DND-41 (cell line): ENCODE measurements at regions not wholly inside any gene's neighbourhood (a gene's known extent, or its start where the extent isn't known, plus 50 kb on each side); places are given as distances from the start of the nearest gene placed in this dataset.

Experiments
- EZH2 ChIP-seq: IDR thresholded peaks from 3 replicates; pipeline ENCODE4 v1.6.1; 2012; ENCODE audit warnings: borderline replicate concordance, low read depth, mild to moderate bottlenecking, moderate library complexity, low read length, inconsistent platforms; ENCODE audit not compliant: severe bottlenecking
- TF ChIP-seq, protein P1 (sequence below): IDR thresholded peaks from 2 replicates; pipeline ENCODE4 v1.5.1; 2012; ENCODE audit warnings: borderline replicate concordance, low read length, moderate library complexity, mild to moderate bottlenecking; ENCODE audit not compliant: poor library complexity, severe bottlenecking; ENCODE audit errors: extremely low read depth

DNA sequence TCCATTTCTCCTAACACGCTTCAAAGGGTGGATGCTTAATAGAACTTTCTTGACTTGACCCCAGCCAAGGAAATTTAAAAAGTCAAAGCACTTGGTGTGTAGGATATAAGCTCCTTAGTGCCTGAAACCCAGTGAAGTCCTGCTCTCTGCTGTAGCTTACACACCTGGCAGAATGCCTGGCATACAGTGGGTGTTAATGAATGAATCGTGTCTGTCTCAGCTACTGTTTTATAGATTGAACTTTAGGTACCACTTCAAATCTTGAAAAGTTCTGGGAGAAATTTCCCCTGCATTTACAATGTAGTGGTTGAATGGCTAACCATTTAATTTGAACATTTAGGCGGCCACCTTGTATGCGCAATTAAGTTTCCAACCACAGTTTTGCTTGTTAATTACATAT, 70.5 kb upstream of the ZNF217 start:
- TF ChIP-seq, protein P1, sequence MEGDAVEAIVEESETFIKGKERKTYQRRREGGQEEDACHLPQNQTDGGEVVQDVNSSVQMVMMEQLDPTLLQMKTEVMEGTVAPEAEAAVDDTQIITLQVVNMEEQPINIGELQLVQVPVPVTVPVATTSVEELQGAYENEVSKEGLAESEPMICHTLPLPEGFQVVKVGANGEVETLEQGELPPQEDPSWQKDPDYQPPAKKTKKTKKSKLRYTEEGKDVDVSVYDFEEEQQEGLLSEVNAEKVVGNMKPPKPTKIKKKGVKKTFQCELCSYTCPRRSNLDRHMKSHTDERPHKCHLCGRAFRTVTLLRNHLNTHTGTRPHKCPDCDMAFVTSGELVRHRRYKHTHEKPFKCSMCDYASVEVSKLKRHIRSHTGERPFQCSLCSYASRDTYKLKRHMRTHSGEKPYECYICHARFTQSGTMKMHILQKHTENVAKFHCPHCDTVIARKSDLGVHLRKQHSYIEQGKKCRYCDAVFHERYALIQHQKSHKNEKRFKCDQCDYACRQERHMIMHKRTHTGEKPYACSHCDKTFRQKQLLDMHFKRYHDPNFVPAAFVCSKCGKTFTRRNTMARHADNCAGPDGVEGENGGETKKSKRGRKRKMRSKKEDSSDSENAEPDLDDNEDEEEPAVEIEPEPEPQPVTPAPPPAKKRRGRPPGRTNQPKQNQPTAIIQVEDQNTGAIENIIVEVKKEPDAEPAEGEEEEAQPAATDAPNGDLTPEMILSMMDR = no peak
- TF ChIP-seq EZH2 = no peak
